Hepatocyte (in vitro differentiated cells): ENCODE measurements at regions not wholly inside any gene's neighbourhood (a gene's known extent, or its start where the extent isn't known, plus 50 kb on each side); places are given as distances from the start of the nearest gene placed in this dataset.

Source experiments
- DNase-seq: peaks from one replicate; pipeline ENCODE4 v3.0.0-alpha.2; 2016; ENCODE audit warnings: low spot score
- H2AFZ ChIP-seq: fragments of 200-600 bp; sonication (generic); 2 replicates; pipeline ENCODE4 v1.6.0; 2016; ENCODE audit warnings: antibody characterized with exemption, mild to moderate bottlenecking
- H3K27ac ChIP-seq: fragments of 200-600 bp; sonication (generic); 2 replicates; pipeline ENCODE4 v1.5.1; 2016; ENCODE audit warnings: mild to moderate bottlenecking
- H3K27me3 ChIP-seq: fragments of 200-600 bp; sonication (generic); 2 replicates; pipeline ENCODE4 v1.6.1; 2016
- H3K36me3 ChIP-seq: fragments of 200-600 bp; sonication (generic); replicated peaks from 2 replicates; pipeline ENCODE4 v1.5.1; 2016; ENCODE audit warnings: low read depth; ENCODE audit not compliant: insufficient read depth
- H3K4me1 ChIP-seq: fragments of 200-600 bp; sonication (generic); 2 replicates; pipeline ENCODE4 v1.5.1; 2016; ENCODE audit warnings: mild to moderate bottlenecking, moderate library complexity; ENCODE audit not compliant: insufficient read depth
- H3K4me2 ChIP-seq: fragments of 200-600 bp; sonication (generic); 2 replicates; pipeline ENCODE4 v1.6.0; 2016
- H3K4me3 ChIP-seq: fragments of 200-600 bp; sonication (generic); 2 replicates; pipeline ENCODE4 v1.5.1; 2016; ENCODE audit warnings: mild to moderate bottlenecking
- H3K79me2 ChIP-seq: fragments of 200-600 bp; sonication (generic); 2 replicates; pipeline ENCODE4 v1.6.0; 2017; ENCODE audit warnings: mild to moderate bottlenecking
- H3K9me2 ChIP-seq: fragments of 200-600 bp; sonication (generic); replicated peaks from 2 replicates; pipeline ENCODE4 v1.6.0; 2017; ENCODE audit warnings: mild to moderate bottlenecking; ENCODE audit not compliant: insufficient read depth
- H3K9me3 ChIP-seq: fragments of 200-600 bp; sonication (generic); 2 replicates; pipeline ENCODE4 v1.5.1; 2016; ENCODE audit warnings: low read depth, mild to moderate bottlenecking
- H4K20me1 ChIP-seq: fragments of 200-600 bp; sonication (generic); 2 replicates; pipeline ENCODE4 v1.6.0; 2016; ENCODE audit warnings: mild to moderate bottlenecking; ENCODE audit not compliant: insufficient read depth, poor library complexity, severe bottlenecking
- CTCF ChIP-seq: fragments of 200-600 bp; sonication (generic); IDR thresholded peaks from 2 replicates; pipeline ENCODE4 v1.5.1; 2016; ENCODE audit warnings: antibody characterized with exemption, mild to moderate bottlenecking; ENCODE audit not compliant: poor library complexity
- EZH2 ChIP-seq: fragments of 200-600 bp; sonication (generic); IDR thresholded peaks from 2 replicates; pipeline ENCODE4 v1.6.1; 2016; ENCODE audit warnings: antibody characterized with exemption, mild to moderate bottlenecking, borderline replicate concordance
- EZH2phosphoT487 ChIP-seq: fragments of 200-600 bp; sonication (generic); IDR thresholded peaks from one replicate; pipeline ENCODE4 v1.6.1; 2018; ENCODE audit warnings: antibody characterized with exemption, mild to moderate bottlenecking, low read depth, moderate library complexity; ENCODE audit not compliant: unreplicated experiment, severe bottlenecking
- WGBS: methylation state at CpG from one replicate; pipeline ENCODE4 v1.1.6; 2016; ENCODE audit warnings: low lambda C conversion rate; ENCODE audit errors: missing lambda C conversion rate; 5-methylcytosine and 5-hydroxymethylcytosine counted together

- Histone ChIP-seq H3K4me1 (no peaks in the 10 kb centered on the region), H3K9me2 (no peaks in the 10 kb centered on the region), H4K20me1 (no peaks in the 10 kb centered on the region), H3K27me3 (no peaks in the 10 kb centered on the region), H3K9me3 (no peaks in the 10 kb centered on the region), H3K79me2 (no peaks in the 10 kb centered on the region), H3K4me3 (no peak overlapping the region), H2AFZ (no peak overlapping the region), H3K4me2 (no peak overlapping the region), H3K27ac (no peak overlapping the region), H3K36me3 (no peaks in the 10 kb centered on the region)
- WGBS = 94% methylated on average over 1 of the region's 1 CpG
- DNase-seq = no peak
- TF ChIP-seq EZH2phosphoT487 = no peak
These were observed 189.8 kb downstream of the FGF10 start for GRCh38 chr5:44199408-44199807.

GRCh38 chr5:44189255-44189654, 200.0 kb downstream of the FGF10 start:
- Histone ChIP-seq H3K4me3 (no peak overlapping the region), H3K36me3 (no peaks in the 10 kb centered on the region), H3K4me1 (no peaks in the 10 kb centered on the region), H4K20me1 (no peaks in the 10 kb centered on the region), H3K9me2 (no peaks in the 10 kb centered on the region), H2AFZ (no peak overlapping the region), H3K9me3 (no peaks in the 10 kb centered on the region), H3K4me2 (no peak overlapping the region), H3K79me2 (no peaks in the 10 kb centered on the region), H3K27ac (no peak overlapping the region), H3K27me3 (no peaks in the 10 kb centered on the region)
- WGBS = 90% methylated on average over 2 of the region's 2 CpGs
- TF ChIP-seq CTCF = no peak
- no peak for TF ChIP-seq EZH2phosphoT487
- TF ChIP-seq EZH2 = no peak
- DNase-seq = no peak

- Histone ChIP-seq H3K27me3 (no peaks in the 10 kb centered on the region), H3K9me2 (no peaks in the 10 kb centered on the region), H3K79me2 (no peaks in the 10 kb centered on the region), H2AFZ (no peak overlapping the region), H3K4me2 (no peak overlapping the region), H3K27ac (no peak overlapping the region), H4K20me1 (no peaks in the 10 kb centered on the region), H3K4me1 (no peaks in the 10 kb centered on the region), H3K4me3 (no peak overlapping the region), H3K36me3 (no peaks in the 10 kb centered on the region), H3K9me3 (no peaks in the 10 kb centered on the region)
- TF ChIP-seq CTCF = no peak
- TF ChIP-seq EZH2 = no peak
- TF ChIP-seq EZH2phosphoT487 = no peak
- WGBS = 95% methylated on average over 3 of the region's 3 CpGs
- DNase-seq = no peak
These were observed 201.2 kb downstream of the FGF10 start for GRCh38 chr5:44187973-44188372.

GRCh38 chr5:44183753-44184152, 205.5 kb downstream of the FGF10 start:
- Histone ChIP-seq H3K4me1 (no peaks in the 10 kb centered on the region), H3K9me3 (no peaks in the 10 kb centered on the region), H4K20me1 (no peaks in the 10 kb centered on the region), H3K27me3 (no peaks in the 10 kb centered on the region), H3K79me2 (no peaks in the 10 kb centered on the region), H3K36me3 (no peaks in the 10 kb centered on the region), H2AFZ (no peak overlapping the region), H3K9me2 (no peaks in the 10 kb centered on the region), H3K27ac (no peak overlapping the region), H3K4me2 (no peak overlapping the region), H3K4me3 (no peak overlapping the region)
- WGBS = 92% methylated on average over 3 of the region's 3 CpGs
- no peak for DNase-seq
- TF ChIP-seq EZH2 (no peak), CTCF (no peak), EZH2phosphoT487 (no peak)
